Neural crest cell (in vitro differentiated cells): ENCODE measurements at regions not wholly inside any gene's neighbourhood (a gene's known extent, or its start where the extent isn't known, plus 50 kb on each side); places are given as distances from the start of the nearest gene placed in this dataset.
A peak's percentile ranks its signal among the peaks of the same experiment; 100 is the strongest.

ENCODE experiments used
- DNase-seq: peaks from one replicate; pipeline ENCODE4 v3.0.0; 2021; ENCODE audit warnings: low read depth, mixed read lengths, low spot score
- H3K27ac Mint-ChIP-seq: one replicate; pipeline ENCODE4 v1.8.0; 2021; ENCODE audit warnings: mild to moderate bottlenecking, mixed read lengths; ENCODE audit not compliant: unreplicated experiment
- H3K27me3 Mint-ChIP-seq: 2 replicates; pipeline ENCODE4 v1.8.0; 2021; ENCODE audit warnings: low read depth, mild to moderate bottlenecking, mixed read lengths
- H3K36me3 Mint-ChIP-seq: 2 replicates; pipeline ENCODE4 v1.8.0; 2021; ENCODE audit warnings: low read depth, mild to moderate bottlenecking, mixed read lengths
- H3K4me1 Mint-ChIP-seq: 2 replicates; pipeline ENCODE4 v1.8.0; 2021; ENCODE audit warnings: mixed read lengths
- H3K4me3 Mint-ChIP-seq: one replicate; pipeline ENCODE4 v1.8.0; 2021; ENCODE audit warnings: mild to moderate bottlenecking, mixed read lengths
- H3K9me3 Mint-ChIP-seq: 2 replicates; pipeline ENCODE4 v1.8.0; 2021; ENCODE audit warnings: mixed read lengths
- CTCF ChIP-seq: fragments of 200-600 bp; sonication (generic); conservative IDR thresholded peaks from 2 replicates; pipeline ENCODE4 v1.5.0; 2021; ENCODE audit warnings: antibody characterized with exemption, mild to moderate bottlenecking

- H3K4me1 Mint-ChIP-seq: no peaks in the 10 kb centered on the region
- H3K9me3 Mint-ChIP-seq: peaks cover 4% of the 10 kb centered on the region
- no peak for DNase-seq
- H3K36me3 Mint-ChIP-seq: no peaks in the 10 kb centered on the region
- TF ChIP-seq CTCF: peak; percentile 76
- H3K27ac Mint-ChIP-seq: no peak overlapping the region
- H3K27me3 Mint-ChIP-seq: no peaks in the 10 kb centered on the region
- H3K4me3 Mint-ChIP-seq: no peak overlapping the region
Measured at GRCh38 chr13:34076943-34077703, 259.2 kb downstream of the RFC3 start.

DNA sequence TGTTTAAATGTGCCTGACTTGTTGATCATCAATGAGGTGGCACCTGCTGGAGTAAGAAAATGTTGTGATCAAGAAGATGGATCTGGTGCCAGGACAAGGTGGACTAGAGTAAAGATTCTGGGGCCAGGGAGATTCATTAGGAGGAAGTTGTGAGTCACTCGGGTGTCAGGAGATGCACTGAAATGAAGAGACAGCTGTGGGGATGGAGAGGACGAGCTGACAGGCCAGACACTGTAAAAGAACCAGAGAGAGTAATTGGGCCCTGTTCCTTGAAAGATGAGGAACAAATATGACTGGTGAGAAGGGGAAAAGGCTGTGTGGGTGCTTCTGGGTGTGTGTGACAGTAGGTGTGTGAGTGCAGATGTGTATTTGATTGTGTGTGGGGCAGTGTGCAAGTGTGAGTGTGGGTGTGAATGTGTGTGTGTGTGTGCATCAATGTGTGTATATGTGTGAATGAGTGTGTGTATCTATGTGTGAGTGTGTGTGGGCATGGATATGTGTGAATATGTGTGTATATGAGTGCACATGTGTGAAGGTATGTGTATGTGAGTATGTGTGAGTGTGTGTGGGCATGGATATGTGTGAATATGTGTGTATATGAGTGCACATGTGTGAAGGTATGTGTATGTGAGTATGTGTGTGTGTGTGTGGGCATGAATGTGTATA is 260.5 kb downstream of the RFC3 start:
- H3K36me3 Mint-ChIP-seq: no peaks in the 10 kb centered on the region

GRCh38 chr13:34085204-34085603 is 267.3 kb downstream of the RFC3 start:
- no peaks in the 10 kb centered on the region for H3K27me3 Mint-ChIP-seq
- no peak overlapping the region for H3K27ac Mint-ChIP-seq
- H3K9me3 Mint-ChIP-seq: peaks cover 13% of the 10 kb centered on the region
- H3K36me3 Mint-ChIP-seq: peaks cover 9% of the 10 kb centered on the region
- no peak for TF ChIP-seq CTCF
- H3K4me3 Mint-ChIP-seq: no peak overlapping the region
- H3K4me1 Mint-ChIP-seq: no peaks in the 10 kb centered on the region
- DNase-seq: no peak

More for the DNA sequence above, 260.5 kb downstream of the RFC3 start:
- no peak for DNase-seq
- no peak overlapping the region for H3K4me3 Mint-ChIP-seq
- no peak for TF ChIP-seq CTCF
- H3K9me3 Mint-ChIP-seq: peaks cover 4% of the 10 kb centered on the region
- H3K27ac Mint-ChIP-seq: no peak overlapping the region
- no peaks in the 10 kb centered on the region for H3K27me3 Mint-ChIP-seq
- H3K4me1 Mint-ChIP-seq: no peaks in the 10 kb centered on the region

DNA sequence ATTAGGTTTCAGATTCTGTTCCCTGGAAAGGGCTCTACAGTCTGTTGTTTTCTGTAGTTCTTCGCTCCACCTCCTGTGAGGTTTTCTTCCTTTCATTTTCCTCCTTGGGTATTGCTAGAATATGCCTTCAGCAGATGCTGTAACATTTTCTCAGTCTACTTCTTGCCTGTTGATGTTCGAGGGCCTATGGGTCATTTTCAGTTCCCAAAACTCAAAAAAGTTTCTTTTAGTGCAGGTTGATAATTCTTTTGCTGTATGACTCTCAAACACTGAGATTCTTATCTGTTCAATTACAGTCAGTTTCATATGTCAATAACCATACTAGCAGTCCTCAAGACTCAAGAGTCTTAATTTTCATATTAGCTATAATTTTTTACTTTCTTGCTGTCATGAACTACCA is 268.3 kb downstream of the RFC3 start:
- Mint-ChIP-seq H3K36me3 (peaks cover 9% of the 10 kb centered on the region), H3K9me3 (peaks cover 17% of the 10 kb centered on the region), H3K4me3 (no peak overlapping the region), H3K27ac (no peak overlapping the region), H3K27me3 (no peaks in the 10 kb centered on the region), H3K4me1 (no peaks in the 10 kb centered on the region)
- no peak for TF ChIP-seq CTCF
- no peak for DNase-seq

DNA sequence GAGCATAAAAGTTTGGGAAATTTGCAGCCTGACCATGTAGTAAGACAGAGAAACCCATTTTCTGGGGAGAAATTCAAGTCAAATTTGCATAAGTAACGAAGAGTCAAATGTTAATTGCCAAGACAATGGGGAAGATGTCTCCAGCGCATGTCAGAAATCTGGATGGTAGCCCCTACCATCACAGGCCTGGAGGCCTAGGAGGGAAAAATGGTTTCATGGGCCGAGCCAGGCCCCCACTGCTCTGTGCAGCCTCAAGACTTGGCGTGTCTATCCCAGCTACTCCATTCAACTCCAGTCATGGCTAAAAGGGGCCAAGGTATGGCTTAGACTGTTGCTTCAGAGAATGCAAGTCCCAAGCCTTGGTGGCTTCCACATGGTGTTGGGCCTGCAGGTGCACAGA is 269.8 kb downstream of the RFC3 start:
- H3K9me3 Mint-ChIP-seq: peaks cover 17% of the 10 kb centered on the region
- no peaks in the 10 kb centered on the region for H3K27me3 Mint-ChIP-seq
- no peak overlapping the region for H3K4me3 Mint-ChIP-seq
- no peak for DNase-seq
- no peak for TF ChIP-seq CTCF
- H3K4me1 Mint-ChIP-seq: no peaks in the 10 kb centered on the region
- H3K27ac Mint-ChIP-seq: no peak overlapping the region
- peaks cover 9% of the 10 kb centered on the region for H3K36me3 Mint-ChIP-seq
